ENCODE measurements at regions not wholly inside any gene's neighbourhood (a gene's known extent, or its start where the extent isn't known, plus 50 kb on each side); places are given as distances from the start of the nearest gene placed in this dataset.

GRCh38 chr5:35417040-35417439 lies 186.8 kb upstream of the PRLR start:
- no peak for DNase-seq (ENCODE audit: low read depth)
- no peak overlapping the region for H3K4me3 ChIP-seq (ENCODE audit: low read length)
- no peaks in the 10 kb centered on the region for H3K4me1 ChIP-seq (ENCODE audit: control insufficient read depth, insufficient read depth, low read length)
- peaks cover 2% of the 10 kb centered on the region for H3K27me3 ChIP-seq (replicated peaks; ENCODE audit: control insufficient read depth, insufficient read depth, low read length)
- no peaks in the 10 kb centered on the region for H3K36me3 ChIP-seq (ENCODE audit: control insufficient read depth, insufficient read depth, low read length, severe bottlenecking)
- H3K9me3 ChIP-seq (ENCODE audit: control insufficient read depth, low read length): peaks cover 3% of the 10 kb centered on the region
- H3K9ac ChIP-seq (ENCODE audit: low read length): no peak overlapping the region

GRCh38 chr5:35416217-35416988 lies 186.1 kb upstream of the PRLR start:
- Histone ChIP-seq H3K9ac (ENCODE audit: low read length) (no peak overlapping the region), H3K36me3 (ENCODE audit: control insufficient read depth, insufficient read depth, low read length, severe bottlenecking) (no peaks in the 10 kb centered on the region)

GRCh38 chr5:35415309-35415708 lies 185.0 kb upstream of the PRLR start:
- Histone ChIP-seq H3K9me3 (ENCODE audit: control insufficient read depth, low read length) (peaks cover 3% of the 10 kb centered on the region), H3K4me3 (ENCODE audit: low read length) (no peak overlapping the region), H3K27me3 (replicated peaks; ENCODE audit: control insufficient read depth, insufficient read depth, low read length) (no peaks in the 10 kb centered on the region), H3K9ac (ENCODE audit: low read length) (no peak overlapping the region), H3K4me1 (ENCODE audit: control insufficient read depth, insufficient read depth, low read length) (no peaks in the 10 kb centered on the region), H3K36me3 (ENCODE audit: control insufficient read depth, insufficient read depth, low read length, severe bottlenecking) (no peaks in the 10 kb centered on the region)
- DNase-seq (ENCODE audit: low read depth): no peak

More at GRCh38 chr5:35416217-35416988, 186.1 kb upstream of the PRLR start:
- Histone ChIP-seq H3K9me3 (ENCODE audit: control insufficient read depth, low read length) (peaks cover 3% of the 10 kb centered on the region), H3K27me3 (replicated peaks; ENCODE audit: control insufficient read depth, insufficient read depth, low read length) (no peaks in the 10 kb centered on the region), H3K4me1 (ENCODE audit: control insufficient read depth, insufficient read depth, low read length) (no peaks in the 10 kb centered on the region), H3K4me3 (ENCODE audit: low read length) (no peak overlapping the region)
- DNase-seq (ENCODE audit: low read depth): no peak

GRCh38 chr5:35409361-35409760 lies 179.1 kb upstream of the PRLR start:
- H3K4me1 ChIP-seq (ENCODE audit: control insufficient read depth, insufficient read depth, low read length): no peaks in the 10 kb centered on the region
- H3K9ac ChIP-seq (ENCODE audit: low read length): no peak overlapping the region
- H3K4me3 ChIP-seq (ENCODE audit: low read length): no peak overlapping the region
- peaks cover 3% of the 10 kb centered on the region for H3K9me3 ChIP-seq (ENCODE audit: control insufficient read depth, low read length)
- no peaks in the 10 kb centered on the region for H3K27me3 ChIP-seq (replicated peaks; ENCODE audit: control insufficient read depth, insufficient read depth, low read length)
- H3K36me3 ChIP-seq (ENCODE audit: control insufficient read depth, insufficient read depth, low read length, severe bottlenecking): no peaks in the 10 kb centered on the region
- DNase-seq (ENCODE audit: low read depth): no peak

GRCh38 chr5:35408146-35408545 lies 177.9 kb upstream of the PRLR start:
- H3K27me3 ChIP-seq (replicated peaks; ENCODE audit: control insufficient read depth, insufficient read depth, low read length): no peaks in the 10 kb centered on the region
- H3K4me3 ChIP-seq (ENCODE audit: low read length): no peak overlapping the region

GRCh38 chr5:35407697-35408096 lies 177.4 kb upstream of the PRLR start:
- DNase-seq (ENCODE audit: low read depth): no peak
- H3K4me3 ChIP-seq (ENCODE audit: low read length): no peak overlapping the region
- peaks cover under 1% of the 10 kb centered on the region for H3K9me3 ChIP-seq (ENCODE audit: control insufficient read depth, low read length)
- no peaks in the 10 kb centered on the region for H3K27me3 ChIP-seq (replicated peaks; ENCODE audit: control insufficient read depth, insufficient read depth, low read length)
- H3K36me3 ChIP-seq (ENCODE audit: control insufficient read depth, insufficient read depth, low read length, severe bottlenecking): no peaks in the 10 kb centered on the region
- H3K9ac ChIP-seq (ENCODE audit: low read length): no peak overlapping the region
- H3K4me1 ChIP-seq (ENCODE audit: control insufficient read depth, insufficient read depth, low read length): no peaks in the 10 kb centered on the region

More at GRCh38 chr5:35408146-35408545, 177.9 kb upstream of the PRLR start:
- Histone ChIP-seq H3K36me3 (ENCODE audit: control insufficient read depth, insufficient read depth, low read length, severe bottlenecking) (no peaks in the 10 kb centered on the region), H3K4me1 (ENCODE audit: control insufficient read depth, insufficient read depth, low read length) (no peaks in the 10 kb centered on the region), H3K9me3 (ENCODE audit: control insufficient read depth, low read length) (peaks cover 3% of the 10 kb centered on the region), H3K9ac (ENCODE audit: low read length) (no peak overlapping the region)
- no peak for DNase-seq (ENCODE audit: low read depth)

GRCh38 chr5:35405938-35406337 lies 175.7 kb upstream of the PRLR start:
- DNase-seq (ENCODE audit: low read depth): no peak
- Histone ChIP-seq H3K4me3 (ENCODE audit: low read length) (no peak overlapping the region), H3K9ac (ENCODE audit: low read length) (no peak overlapping the region), H3K36me3 (ENCODE audit: control insufficient read depth, insufficient read depth, low read length, severe bottlenecking) (no peaks in the 10 kb centered on the region), H3K9me3 (ENCODE audit: control insufficient read depth, low read length) (no peaks in the 10 kb centered on the region), H3K27me3 (replicated peaks; ENCODE audit: control insufficient read depth, insufficient read depth, low read length) (no peaks in the 10 kb centered on the region), H3K4me1 (ENCODE audit: control insufficient read depth, insufficient read depth, low read length) (no peaks in the 10 kb centered on the region)

- Histone ChIP-seq H3K4me1 (ENCODE audit: control insufficient read depth, insufficient read depth, low read length) (no peaks in the 10 kb centered on the region), H3K27me3 (replicated peaks; ENCODE audit: control insufficient read depth, insufficient read depth, low read length) (no peaks in the 10 kb centered on the region), H3K9me3 (ENCODE audit: control insufficient read depth, low read length) (no peaks in the 10 kb centered on the region), H3K9ac (ENCODE audit: low read length) (no peak overlapping the region), H3K4me3 (ENCODE audit: low read length) (no peak overlapping the region), H3K36me3 (ENCODE audit: control insufficient read depth, insufficient read depth, low read length, severe bottlenecking) (no peaks in the 10 kb centered on the region)
- DNase-seq (ENCODE audit: low read depth): no peak
Measured at GRCh38 chr5:35404701-35405100, 174.4 kb upstream of the PRLR start.

GRCh38 chr5:35393901-35394300 lies 163.6 kb upstream of the PRLR start:
- Histone ChIP-seq H3K27me3 (replicated peaks; ENCODE audit: control insufficient read depth, insufficient read depth, low read length) (no peaks in the 10 kb centered on the region), H3K4me3 (ENCODE audit: low read length) (no peak overlapping the region), H3K4me1 (ENCODE audit: control insufficient read depth, insufficient read depth, low read length) (no peaks in the 10 kb centered on the region), H3K9ac (ENCODE audit: low read length) (no peak overlapping the region), H3K36me3 (ENCODE audit: control insufficient read depth, insufficient read depth, low read length, severe bottlenecking) (no peaks in the 10 kb centered on the region), H3K9me3 (ENCODE audit: control insufficient read depth, low read length) (no peaks in the 10 kb centered on the region)
- no peak for DNase-seq (ENCODE audit: low read depth)

- no peak overlapping the region for H3K4me3 ChIP-seq (ENCODE audit: low read length)
- DNase-seq (ENCODE audit: low read depth): no peak
- H3K4me1 ChIP-seq (ENCODE audit: control insufficient read depth, insufficient read depth, low read length): no peaks in the 10 kb centered on the region
- H3K9me3 ChIP-seq (ENCODE audit: control insufficient read depth, low read length): no peaks in the 10 kb centered on the region
- H3K36me3 ChIP-seq (ENCODE audit: control insufficient read depth, insufficient read depth, low read length, severe bottlenecking): no peaks in the 10 kb centered on the region
- H3K27me3 ChIP-seq (replicated peaks; ENCODE audit: control insufficient read depth, insufficient read depth, low read length): peaks cover 3% of the 10 kb centered on the region
- H3K9ac ChIP-seq (ENCODE audit: low read length): no peak overlapping the region
Measured at GRCh38 chr5:35384658-35385057, 154.4 kb upstream of the PRLR start.

- H3K9me3 ChIP-seq (ENCODE audit: control insufficient read depth, low read length): no peaks in the 10 kb centered on the region
- no peak for DNase-seq (ENCODE audit: low read depth)
- no peaks in the 10 kb centered on the region for H3K36me3 ChIP-seq (ENCODE audit: control insufficient read depth, insufficient read depth, low read length, severe bottlenecking)
- H3K9ac ChIP-seq (ENCODE audit: low read length): no peak overlapping the region
- H3K4me1 ChIP-seq (ENCODE audit: control insufficient read depth, insufficient read depth, low read length): no peaks in the 10 kb centered on the region
- H3K4me3 ChIP-seq (ENCODE audit: low read length): no peak overlapping the region
- H3K27me3 ChIP-seq (replicated peaks; ENCODE audit: control insufficient read depth, insufficient read depth, low read length): peaks cover 3% of the 10 kb centered on the region
Measured at GRCh38 chr5:35383041-35383440, 152.8 kb upstream of the PRLR start.

- H3K9me3 ChIP-seq (ENCODE audit: control insufficient read depth, low read length): no peaks in the 10 kb centered on the region
- H3K9ac ChIP-seq (ENCODE audit: low read length): no peak overlapping the region
- DNase-seq (ENCODE audit: low read depth): no peak
Measured at GRCh38 chr5:35377653-35378052, 147.4 kb upstream of the PRLR start.

More at GRCh38 chr5:35377653-35378052, 147.4 kb upstream of the PRLR start:
- H3K4me3 ChIP-seq (ENCODE audit: low read length): no peak overlapping the region
- no peaks in the 10 kb centered on the region for H3K4me1 ChIP-seq (ENCODE audit: control insufficient read depth, insufficient read depth, low read length)
- H3K27me3 ChIP-seq (replicated peaks; ENCODE audit: control insufficient read depth, insufficient read depth, low read length): peaks cover 3% of the 10 kb centered on the region
- H3K36me3 ChIP-seq (ENCODE audit: control insufficient read depth, insufficient read depth, low read length, severe bottlenecking): no peaks in the 10 kb centered on the region

Measured in adipocyte (in vitro differentiated cells).